BJ (cell line): ENCODE measurements at regions not wholly inside any gene's neighbourhood (a gene's known extent, or its start where the extent isn't known, plus 50 kb on each side); places are given as distances from the start of the nearest gene placed in this dataset.

Source experiments
- CTCF ChIA-PET: fragments of 350-600 bp; formaldehyde crosslinking; extraction: SDS; loops from one replicate; lab custom pipeline; 2021; ENCODE audit warnings: antibody characterized with exemption, inconsistent platforms; lab: Yijun Ruan, JAX
- POLR2A ChIA-PET: fragments of 300-600 bp; sonication (Branson Sonifier 250); formaldehyde crosslinking; extraction: SDS; loops from one replicate; lab custom pipeline; 2021; ENCODE audit warnings: antibody characterized with exemption; lab: Charles Lee
- DNase-seq: peaks from one replicate; pipeline ENCODE4 v3.0.0-alpha.2; 2011; ENCODE audit warnings: low read depth
- H3K27me3 ChIP-seq: 2 replicates; pipeline ENCODE4 v1.6.0; 2011; ENCODE audit warnings: low read length; ENCODE audit not compliant: control insufficient read depth, insufficient read depth
- H3K36me3 ChIP-seq: 2 replicates; pipeline ENCODE4 v1.5.1; 2011; ENCODE audit warnings: low read length; ENCODE audit not compliant: control insufficient read depth, insufficient read depth
- H3K4me3 ChIP-seq: 2 replicates; pipeline ENCODE4 v1.5.1; 2011; ENCODE audit warnings: low read depth, mild to moderate bottlenecking, control low read depth, low read length
- TF ChIP-seq, protein P1 (sequence below): IDR thresholded peaks from 2 replicates; pipeline ENCODE4 v1.5.1; 2011; ENCODE audit warnings: low read depth, mild to moderate bottlenecking, control low read depth, inconsistent platforms, low read length, moderate library complexity; ENCODE audit not compliant: insufficient read depth

DNA sequence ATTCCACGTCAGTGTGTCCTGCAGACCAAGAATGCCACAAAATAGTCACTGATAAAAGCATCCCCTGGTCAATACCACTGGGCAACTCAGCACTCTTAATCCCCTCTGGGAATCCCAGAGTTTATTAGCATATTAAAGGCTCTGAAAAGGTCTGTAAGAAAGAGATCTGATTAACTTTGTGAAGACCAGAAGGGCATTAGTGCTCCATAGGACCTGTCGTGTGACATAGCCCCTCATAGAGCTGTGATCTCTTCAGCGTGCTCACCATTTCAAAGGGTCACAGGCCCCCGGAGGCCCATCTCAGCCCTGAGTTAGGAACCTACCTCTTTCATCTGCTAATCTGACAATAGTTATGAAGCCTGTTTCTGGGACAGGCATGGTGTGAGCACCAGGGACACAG, 299.2 kb downstream of the MN1 start:
- ChIA-PET POLR2A (no interaction called here), CTCF (interaction anchor here (0.8 to 1.6 kb wide), 2 partner anchors 8 to 666 kb away, joined by 3 to 4 read pairs; no protein-coding TSS in a partner anchor)
- DNase-seq: no peak
- no peaks in the 10 kb centered on the region for H3K36me3 ChIP-seq
- H3K27me3 ChIP-seq: no peaks in the 10 kb centered on the region
- TF ChIP-seq, protein P1, sequence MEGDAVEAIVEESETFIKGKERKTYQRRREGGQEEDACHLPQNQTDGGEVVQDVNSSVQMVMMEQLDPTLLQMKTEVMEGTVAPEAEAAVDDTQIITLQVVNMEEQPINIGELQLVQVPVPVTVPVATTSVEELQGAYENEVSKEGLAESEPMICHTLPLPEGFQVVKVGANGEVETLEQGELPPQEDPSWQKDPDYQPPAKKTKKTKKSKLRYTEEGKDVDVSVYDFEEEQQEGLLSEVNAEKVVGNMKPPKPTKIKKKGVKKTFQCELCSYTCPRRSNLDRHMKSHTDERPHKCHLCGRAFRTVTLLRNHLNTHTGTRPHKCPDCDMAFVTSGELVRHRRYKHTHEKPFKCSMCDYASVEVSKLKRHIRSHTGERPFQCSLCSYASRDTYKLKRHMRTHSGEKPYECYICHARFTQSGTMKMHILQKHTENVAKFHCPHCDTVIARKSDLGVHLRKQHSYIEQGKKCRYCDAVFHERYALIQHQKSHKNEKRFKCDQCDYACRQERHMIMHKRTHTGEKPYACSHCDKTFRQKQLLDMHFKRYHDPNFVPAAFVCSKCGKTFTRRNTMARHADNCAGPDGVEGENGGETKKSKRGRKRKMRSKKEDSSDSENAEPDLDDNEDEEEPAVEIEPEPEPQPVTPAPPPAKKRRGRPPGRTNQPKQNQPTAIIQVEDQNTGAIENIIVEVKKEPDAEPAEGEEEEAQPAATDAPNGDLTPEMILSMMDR: no peak
- H3K4me3 ChIP-seq: no peak overlapping the region

DNA sequence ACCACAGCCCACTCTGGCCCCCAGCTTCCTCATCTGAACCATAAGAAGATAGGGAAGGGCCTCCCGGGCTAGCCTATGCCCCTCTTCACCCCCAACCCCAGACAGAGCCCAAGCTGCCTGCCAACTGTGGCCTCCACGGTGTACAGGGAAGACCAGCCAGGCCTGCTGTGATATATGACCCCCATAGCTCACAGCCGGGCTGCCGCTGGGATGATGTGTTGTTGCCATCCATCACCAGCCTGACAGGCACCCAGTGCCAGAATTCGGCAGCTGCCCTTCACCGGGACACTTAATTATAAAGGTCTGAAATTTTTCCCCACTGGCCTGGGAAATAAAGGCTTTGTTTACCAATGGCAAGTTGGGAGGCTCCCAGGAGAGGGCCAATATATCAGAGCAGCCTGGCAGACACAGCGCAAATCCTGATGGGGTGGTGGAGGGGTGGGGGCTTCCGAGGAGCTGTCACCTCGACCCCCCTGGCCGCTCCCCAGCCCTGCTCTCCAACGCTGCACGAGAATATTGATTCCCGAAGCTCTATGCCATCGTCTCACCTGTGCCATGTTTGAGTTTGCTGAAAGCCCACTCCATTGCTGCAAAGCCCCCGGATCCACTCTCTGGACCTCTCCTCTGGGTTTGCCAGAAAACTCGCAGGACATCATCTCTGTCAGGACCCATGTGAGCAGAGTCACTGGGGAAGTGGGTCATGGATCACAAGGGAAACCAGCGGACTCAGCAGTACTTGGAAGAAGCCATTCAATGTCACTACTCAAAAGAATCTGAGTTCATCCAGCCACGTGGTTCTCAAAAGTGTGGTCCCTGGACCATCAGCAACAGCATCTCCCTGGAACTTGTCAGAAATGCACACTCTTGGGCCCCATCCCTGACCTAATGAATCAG, 296.9 kb downstream of the MN1 start:
- POLR2A ChIA-PET: no interaction called here

DNA sequence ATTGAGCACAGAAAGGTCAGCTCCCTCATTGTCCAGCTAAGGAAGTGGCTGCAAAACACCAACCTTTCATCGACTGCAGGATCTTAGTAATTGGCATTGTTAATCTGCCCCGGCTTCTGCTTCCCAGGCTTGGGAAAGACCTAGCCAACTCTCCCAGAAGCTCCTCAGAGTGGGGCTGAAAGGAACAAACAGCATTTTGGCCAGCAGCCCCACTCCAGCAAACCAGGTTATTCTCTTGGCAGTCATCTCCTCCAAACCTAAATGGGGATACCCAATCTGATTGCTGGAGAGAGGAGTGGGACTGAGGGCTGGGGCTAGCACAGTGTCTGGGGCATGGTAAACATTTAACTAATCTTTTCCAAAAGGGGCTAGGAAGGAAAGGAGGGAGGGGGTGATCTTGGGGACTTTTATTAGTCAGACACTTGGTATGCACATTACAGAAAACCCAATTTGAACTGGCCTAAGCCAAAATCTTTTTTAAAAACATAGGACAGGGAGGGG, 294.4 kb downstream of the MN1 start:
- H3K4me3 ChIP-seq: no peak overlapping the region
- no peak for DNase-seq
- ChIA-PET CTCF (no interaction called here), POLR2A (no interaction called here)
- H3K27me3 ChIP-seq: no peaks in the 10 kb centered on the region
- TF ChIP-seq, protein P1: no peak
- H3K36me3 ChIP-seq: no peaks in the 10 kb centered on the region

More for the DNA sequence above, 296.9 kb downstream of the MN1 start:
- no peaks in the 10 kb centered on the region for H3K27me3 ChIP-seq
- no peak for DNase-seq
- H3K4me3 ChIP-seq: no peak overlapping the region
- CTCF ChIA-PET: no interaction called here
- H3K36me3 ChIP-seq: no peaks in the 10 kb centered on the region
- TF ChIP-seq, protein P1: no peak

DNA sequence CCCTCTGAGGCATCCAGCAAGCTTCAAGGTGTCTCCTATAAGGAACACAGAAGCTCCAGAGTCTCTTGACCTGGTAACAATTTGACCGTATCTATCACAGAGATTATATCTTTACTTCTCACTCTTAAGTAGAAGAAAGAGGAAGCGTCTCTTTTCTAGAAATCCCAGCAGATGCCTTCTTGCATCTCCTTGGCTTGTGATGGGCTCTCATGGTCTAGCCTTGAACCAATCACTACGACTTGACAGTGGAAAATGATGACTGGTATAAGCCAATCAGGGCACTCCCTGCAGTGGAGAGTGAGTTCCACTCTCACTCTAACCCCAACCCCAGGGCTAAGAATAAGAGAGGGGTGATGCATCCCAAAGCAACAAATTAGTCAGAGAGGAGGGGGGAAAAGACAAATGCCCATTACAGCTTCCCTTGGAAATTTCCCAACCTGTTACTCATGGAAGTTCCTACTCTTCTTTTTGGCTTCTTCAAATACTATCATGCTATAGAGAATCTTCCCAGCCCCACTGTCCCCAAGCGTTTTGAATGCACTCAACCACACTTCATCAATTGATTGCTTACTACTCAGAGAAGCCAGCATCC, 293.5 kb downstream of the MN1 start:
- H3K27me3 ChIP-seq: no peaks in the 10 kb centered on the region
- POLR2A ChIA-PET: no interaction called here
- TF ChIP-seq, protein P1: no peak
- H3K36me3 ChIP-seq: no peaks in the 10 kb centered on the region
- CTCF ChIA-PET: no interaction called here
- DNase-seq: no peak
- H3K4me3 ChIP-seq: no peak overlapping the region
